C1 segment of cervical spinal cord (tissue), 14 donors: ENCODE measurements at regions not wholly inside any gene's neighbourhood (a gene's known extent, or its start where the extent isn't known, plus 50 kb on each side); places are given as distances from the start of the nearest gene placed in this dataset.
"Not testable (repeated sequence)": the region's sequence is repeated elsewhere in the genome, so short reads cannot be mapped to it uniquely, and the experiment has no call there.

ENCODE experiments used
- DNase-seq, 14 donors: peaks; one replicate each; lab custom pipeline; 2025; lab: John Stamatoyannopoulos, UW

DNA sequence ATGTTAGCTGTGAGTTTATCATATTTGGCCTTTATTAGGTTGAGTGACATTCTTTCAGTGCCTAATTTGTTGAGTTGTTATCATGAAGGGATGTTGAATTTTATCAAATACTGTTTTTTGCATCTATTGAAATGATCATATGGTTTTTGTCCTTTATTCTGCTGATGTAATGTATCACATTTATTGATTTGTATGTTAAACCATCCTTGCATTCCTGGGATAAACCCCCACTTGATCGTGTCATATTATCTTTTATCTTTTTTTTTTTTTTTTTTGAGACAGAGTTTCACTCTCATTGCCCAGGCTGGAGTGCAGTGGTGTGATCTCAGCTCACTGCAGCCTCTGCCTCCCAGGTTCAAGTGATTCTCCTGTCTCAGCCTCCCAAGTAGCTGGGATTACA is 51.9 kb upstream of the MFGE8 start:
- DNase-seq = not testable (repeated sequence)

GRCh38 chr15:88970232-88970631 is 57.1 kb upstream of the MFGE8 start:
- no peak for DNase-seq

GRCh38 chr15:88974392-88974791 is 61.2 kb upstream of the MFGE8 start:
- no peak for DNase-seq

DNA sequence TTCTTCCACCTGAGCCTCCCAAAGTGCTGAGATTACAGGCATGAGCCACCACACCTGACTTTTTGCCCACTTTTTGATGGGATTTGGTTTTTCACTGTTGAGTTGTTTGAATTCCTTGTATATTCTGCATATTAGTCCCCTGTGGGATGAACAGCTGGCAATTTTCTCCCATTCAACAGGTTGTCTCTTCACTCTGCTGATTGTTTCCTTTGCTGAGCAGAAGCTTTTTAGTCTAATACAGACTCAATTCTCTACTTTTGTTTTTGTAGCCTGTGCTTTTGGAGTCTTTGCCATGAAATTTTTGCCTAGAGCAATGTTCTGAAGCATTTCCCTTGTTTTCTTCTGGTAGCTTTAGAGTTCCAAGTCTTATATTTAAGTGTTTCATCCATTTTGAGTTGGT is 62.7 kb upstream of the MFGE8 start:
- no peak for DNase-seq

DNA sequence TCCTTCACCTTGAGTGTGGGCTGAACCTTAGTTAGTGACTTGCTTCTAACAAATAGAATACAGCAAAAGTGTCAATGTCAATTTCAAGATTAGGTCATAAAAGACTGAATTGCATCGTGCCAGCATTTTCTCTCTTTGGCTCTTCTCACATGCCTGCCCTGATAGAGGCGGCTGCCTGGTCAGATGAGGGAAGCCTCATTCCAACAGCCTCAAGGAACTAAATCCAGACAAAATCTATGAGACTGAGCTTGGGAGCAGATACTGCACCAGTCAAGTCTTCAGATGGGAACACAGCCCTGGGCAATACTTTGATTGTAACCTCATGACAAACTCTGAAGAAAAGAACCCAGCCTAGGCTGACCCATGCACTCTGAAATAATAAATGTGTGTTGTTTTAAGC is 63.5 kb upstream of the MFGE8 start:
- DNase-seq = no peak

GRCh38 chr15:88979674-88980073 is 66.5 kb upstream of the MFGE8 start:
- no peak for DNase-seq

- no peak for DNase-seq
Measured at GRCh38 chr15:88980498-88980897, 67.3 kb upstream of the MFGE8 start.

GRCh38 chr15:88981244-88982215 is 68.4 kb upstream of the MFGE8 start:
- DNase-seq = no peak

GRCh38 chr15:88982304-88982945 is 69.2 kb upstream of the MFGE8 start:
- DNase-seq = no peak

GRCh38 chr15:88982946-88983342 is 69.8 kb upstream of the MFGE8 start:
- DNase-seq = no peak

GRCh38 chr15:88983861-88984429 is 70.8 kb upstream of the MFGE8 start:
- no peak for DNase-seq

- no peak for DNase-seq
Measured at GRCh38 chr15:88985547-88986393, 72.6 kb upstream of the MFGE8 start.

GRCh38 chr15:88986949-88987590 is 73.9 kb upstream of the MFGE8 start:
- DNase-seq = no peak

GRCh38 chr15:88987591-88987933 is 74.4 kb upstream of the MFGE8 start:
- DNase-seq = no peak

DNA sequence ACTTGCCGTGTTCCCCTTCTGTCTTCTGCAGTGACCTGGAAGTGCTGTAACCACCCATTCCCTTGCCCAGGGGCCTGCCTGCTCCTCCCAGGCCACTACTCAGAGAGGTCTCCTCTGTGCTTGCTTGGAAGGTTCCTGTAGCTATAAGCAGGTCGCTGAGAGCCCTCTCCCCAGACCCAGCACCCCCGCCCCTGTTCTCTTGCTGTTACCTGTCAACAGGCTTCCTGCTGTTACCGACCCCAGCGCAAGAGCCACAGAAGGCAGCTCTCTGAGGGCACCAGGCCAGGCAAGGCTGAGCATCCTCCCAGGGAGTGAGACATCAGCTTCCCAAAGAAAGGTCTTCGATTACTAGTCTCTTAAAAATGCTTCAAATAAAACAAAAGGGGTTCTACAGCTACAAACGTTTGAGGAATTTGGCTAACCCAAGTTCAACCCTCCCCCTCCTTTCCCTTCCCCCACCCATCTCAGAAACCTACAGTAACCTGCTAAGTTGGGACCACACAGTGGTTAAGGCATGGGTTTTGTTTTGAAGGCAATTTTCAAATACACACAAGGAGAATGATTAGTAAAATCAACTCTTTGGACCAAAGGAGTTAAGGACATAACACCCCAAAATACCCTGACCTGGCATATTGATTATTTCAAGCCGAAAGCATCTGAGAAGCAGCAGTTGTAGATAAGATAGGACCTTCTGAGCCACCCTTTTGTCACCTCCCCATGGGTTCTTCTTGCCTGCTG is 74.9 kb upstream of the MFGE8 start:
- DNase-seq = no peak

DNA sequence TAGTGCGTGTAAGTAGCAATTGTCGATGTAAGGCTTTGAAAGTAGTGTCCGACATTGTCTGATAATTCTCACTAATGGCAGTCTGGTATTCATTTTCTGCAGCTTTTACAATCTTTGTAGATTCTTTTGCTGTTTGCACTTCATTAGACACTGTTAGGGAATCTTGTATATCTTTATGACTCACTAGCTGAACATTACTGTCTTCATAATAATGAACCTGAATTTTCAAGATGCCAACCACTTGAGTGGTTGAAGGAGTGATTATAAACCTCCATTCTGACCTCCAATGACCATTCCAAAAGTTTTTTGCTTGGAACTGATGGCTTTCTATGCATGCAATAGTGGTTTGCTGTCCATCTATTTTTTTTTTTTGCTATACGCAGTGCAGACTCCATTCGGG is 76.4 kb upstream of the MFGE8 start:
- no peak for DNase-seq

- no peak for DNase-seq
Measured at GRCh38 chr15:88990185-88990679, 77.1 kb upstream of the MFGE8 start.

DNA sequence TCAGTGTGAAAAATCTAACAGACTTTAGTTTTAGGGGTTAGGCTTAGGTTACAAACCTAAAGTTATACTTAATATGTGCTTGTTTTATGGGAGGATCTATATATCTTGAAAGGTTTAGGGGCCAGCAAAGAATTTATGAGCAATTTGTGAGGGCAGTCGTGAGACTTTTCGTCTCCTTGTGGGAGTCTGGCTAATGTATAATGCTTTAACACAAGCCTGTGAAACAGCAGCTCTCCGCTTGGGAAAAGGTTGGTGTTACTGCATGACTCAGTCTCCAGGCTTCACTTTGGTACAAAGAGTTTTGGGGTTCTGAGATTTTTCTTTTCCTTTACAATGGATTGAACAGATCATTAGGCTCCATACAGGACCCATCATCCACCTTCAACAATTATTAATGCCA is 79.0 kb upstream of the MFGE8 start:
- DNase-seq = no peak

GRCh38 chr15:88992912-88993376 is 79.8 kb upstream of the MFGE8 start:
- no peak for DNase-seq

DNA sequence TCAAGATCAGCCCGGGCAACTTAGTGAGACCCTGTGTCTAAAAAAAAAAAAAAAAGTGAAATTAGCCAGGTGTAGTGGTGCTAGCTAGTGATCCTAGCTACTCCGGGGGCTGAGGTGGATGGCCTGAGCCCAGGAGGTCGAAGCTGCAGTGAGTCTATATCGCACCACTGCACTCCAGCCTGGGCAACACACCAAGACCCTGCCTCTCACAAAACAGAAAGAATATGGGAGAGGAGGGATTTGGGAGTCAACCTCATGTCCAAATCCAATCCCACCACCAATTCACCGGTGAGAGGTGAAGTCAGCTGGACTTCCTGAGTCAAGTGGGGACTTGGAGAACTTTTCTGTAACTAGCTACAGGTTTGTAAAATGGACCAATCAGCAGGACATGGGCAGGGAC is 80.5 kb upstream of the MFGE8 start:
- DNase-seq = no peak
